ENCODE measurements at regions not wholly inside any gene's neighbourhood (a gene's known extent, or its start where the extent isn't known, plus 50 kb on each side); places are given as distances from the start of the nearest gene placed in this dataset.
"Not testable (repeated sequence)": the region's sequence is repeated elsewhere in the genome, so short reads cannot be mapped to it uniquely, and the experiment has no call there.

- Histone ChIP-seq H3K27me3 (ENCODE audit: low read depth) (no peaks in the 10 kb centered on the region), H3K36me3 (no peaks in the 10 kb centered on the region), H3K4me1 (no peaks in the 10 kb centered on the region), H3K27ac (no peak overlapping the region), H3K4me3 (no peak overlapping the region), H3K9me3 (no peaks in the 10 kb centered on the region)
- intact Hi-C loops (cut with DNase I), result no loop called here
- ATAC-seq, result no peak
- no peak for DNase-seq
- TF ChIP-seq CTCF (IDR thresholded peaks at IDR 0.05), result no peak
Measured at GRCh38 chr12:87200289-87200979, 828.8 kb downstream of the C12orf50 start.

GRCh38 chr12:87198181-87198580 is 831.0 kb downstream of the C12orf50 start:
- ATAC-seq (no peak), DNase-seq (no peak)
- no peaks in the 10 kb centered on the region for H3K4me1 ChIP-seq
- no peaks in the 10 kb centered on the region for H3K36me3 ChIP-seq
- no peak overlapping the region for H3K4me3 ChIP-seq
- no peak for TF ChIP-seq CTCF (IDR thresholded peaks at IDR 0.05)
- H3K27me3 ChIP-seq (ENCODE audit: low read depth), result no peaks in the 10 kb centered on the region
- H3K27ac ChIP-seq, result no peak overlapping the region
- H3K9me3 ChIP-seq, result no peaks in the 10 kb centered on the region
- intact Hi-C loops (cut with DNase I), result no loop called here

GRCh38 chr12:87196321-87196720 is 832.9 kb downstream of the C12orf50 start:
- DNase-seq (no peak), ATAC-seq (no peak)
- H3K4me1 ChIP-seq, result no peaks in the 10 kb centered on the region

GRCh38 chr12:87194389-87194788 is 834.8 kb downstream of the C12orf50 start:
- H3K4me3 ChIP-seq; ATAC-seq; H3K27ac ChIP-seq; H3K36me3 ChIP-seq; intact Hi-C loops (cut with DNase I); DNase-seq; H3K4me1 ChIP-seq; H3K27me3 ChIP-seq (ENCODE audit: low read depth); H3K9me3 ChIP-seq: not testable (repeated sequence)

More at GRCh38 chr12:87196321-87196720, 832.9 kb downstream of the C12orf50 start:
- Histone ChIP-seq H3K27ac (no peak overlapping the region), H3K9me3 (no peaks in the 10 kb centered on the region), H3K27me3 (ENCODE audit: low read depth) (no peaks in the 10 kb centered on the region), H3K36me3 (no peaks in the 10 kb centered on the region), H3K4me3 (no peak overlapping the region)
- TF ChIP-seq CTCF (IDR thresholded peaks at IDR 0.05), result no peak
- intact Hi-C loops (cut with DNase I), result no loop called here

- intact Hi-C loops (cut with DNase I), result no loop called here
- TF ChIP-seq CTCF (IDR thresholded peaks at IDR 0.05), result no peak
- H3K4me3 ChIP-seq, result no peak overlapping the region
Measured at GRCh38 chr12:87185367-87185766, 843.8 kb downstream of the C12orf50 start.

GRCh38 chr12:87182696-87183233 is 846.4 kb downstream of the C12orf50 start:
- Histone ChIP-seq H3K4me3 (no peak overlapping the region), H3K4me1 (no peaks in the 10 kb centered on the region), H3K36me3 (no peaks in the 10 kb centered on the region), H3K9me3 (no peaks in the 10 kb centered on the region), H3K27me3 (ENCODE audit: low read depth) (no peaks in the 10 kb centered on the region), H3K27ac (no peak overlapping the region)
- DNase-seq (no peak), ATAC-seq (no peak)
- TF ChIP-seq CTCF (IDR thresholded peaks at IDR 0.05), result no peak
- intact Hi-C loops (cut with DNase I), result no loop called here

More at GRCh38 chr12:87185367-87185766, 843.8 kb downstream of the C12orf50 start:
- ATAC-seq, result no peak
- Histone ChIP-seq H3K36me3 (no peaks in the 10 kb centered on the region), H3K9me3 (no peaks in the 10 kb centered on the region), H3K4me1 (no peaks in the 10 kb centered on the region), H3K27ac (no peak overlapping the region), H3K27me3 (ENCODE audit: low read depth) (no peaks in the 10 kb centered on the region)
- DNase-seq, result no peak
